ENCODE measurements at regions not wholly inside any gene's neighbourhood (a gene's known extent, or its start where the extent isn't known, plus 50 kb on each side); places are given as distances from the start of the nearest gene placed in this dataset.

GRCh38 chr3:66800941-66801545 is 197.1 kb upstream of the KBTBD8 start (continued):
- TF ChIP-seq ZBTB7A (IDR thresholded peaks at IDR 0.05; ENCODE audit: borderline replicate concordance, control insufficient read depth, low read depth, low read length) (no peak), DMBX1 (CRISPR knock-in tag; IDR thresholded peaks at IDR 0.05; ENCODE audit: borderline replicate concordance) (no peak), RBM22 (IDR thresholded peaks at IDR 0.05; ENCODE audit: low read depth, low read length, poor library complexity, severe bottlenecking) (no peak), PTBP1 (IDR thresholded peaks at IDR 0.05; ENCODE audit: low read depth, low read length) (no peak), HNRNPH1 (optimal IDR thresholded peaks at IDR 0.05; ENCODE audit: low read depth, low read length) (no peak)

GRCh38 chr3:66803206-66803605 is 194.9 kb upstream of the KBTBD8 start:
- ChIA-PET POLR2A (interaction anchor here (1.4 kb wide), 1 partner anchor 9 kb away, joined by 3 read pairs; no protein-coding TSS in a partner anchor), CTCF (ENCODE audit: low intra/inter-chr PET ratio) (no interaction called here)
- no peaks in the 10 kb centered on the region for H3K9me3 ChIP-seq (replicated peaks; ENCODE audit: control insufficient read depth, insufficient read depth, low read depth, low read length)
- ATAC-seq (no peak), FAIRE-seq (no peak), DNase-seq (ENCODE audit: extremely low read depth in 1 of 4, low spot score in 3 of 4) (no peak)
- no peaks in the 10 kb centered on the region for H3K79me2 ChIP-seq (ENCODE audit: control insufficient read depth, insufficient read depth, low read length)
- H3K36me3 ChIP-seq (ENCODE audit: control insufficient read depth, insufficient read depth, low read length), result no peaks in the 10 kb centered on the region
- no peak overlapping the region for H2AFZ ChIP-seq (ENCODE audit: low read depth, low read length)
- intact Hi-C loops (cut with micrococcal nuclease), result no loop called here
- no peak overlapping the region for H3K27ac ChIP-seq (ENCODE audit: extremely low read depth, low read depth, low read length)
- no peak overlapping the region for H3K9ac ChIP-seq (ENCODE audit: insufficient read depth in 1 of 2, low read depth in 2 of 2, low read length in 2 of 2)
- no peak overlapping the region for H3K4me3 ChIP-seq
- BruUV-seq (replicated peaks), result no TSS peak
- no peaks in the 10 kb centered on the region for H3K9me1 ChIP-seq (ENCODE audit: control insufficient read depth, insufficient read depth, low read length)
- in situ Hi-C loops (cut with MboI), result no loop called here
- no peaks in the 10 kb centered on the region for H4K20me1 ChIP-seq (replicated peaks; ENCODE audit: control insufficient read depth, insufficient read depth, low read length)
- WGBS (ENCODE audit: insufficient coverage, low coverage, missing lambda C conversion rate), result 0% methylated on average over 2 of the region's 2 CpGs
- H3K27me3 ChIP-seq (ENCODE audit: control insufficient read depth in 2 of 2, insufficient read depth in 2 of 2, low read length in 2 of 2), result no peaks in the 10 kb centered on the region; a peak in 2 of 5 replicates
- H3K4me1 ChIP-seq (replicated peaks in 1 of 2; ENCODE audit: control insufficient read depth in 2 of 2, insufficient read depth in 2 of 2, low read length in 2 of 2), result no peaks in the 10 kb centered on the region
- no peak overlapping the region for H3K4me2 ChIP-seq (ENCODE audit: insufficient read depth, low read length)
- TF ChIP-seq ZNF3 (CRISPR knock-in tag; IDR thresholded peaks at IDR 0.05), result no peak
- no peak for TF ChIP-seq RAD21 (CRISPR knock-in tag; conservative IDR thresholded peaks at IDR 0.05 in 1 of 2, IDR thresholded peaks at IDR 0.05 in 1 of 2)
- no peak for TF ChIP-seq FIP1L1 (IDR thresholded peaks at IDR 0.05; ENCODE audit: low read depth, low read length, poor library complexity, severe bottlenecking)
- no peak for TF ChIP-seq ARID1B (IDR thresholded peaks at IDR 0.05)
- no peak for TF ChIP-seq ARID4B (CRISPR knock-in tag; IDR thresholded peaks at IDR 0.05)
- no peak for TF ChIP-seq E2F1 (CRISPR knock-in tag; IDR thresholded peaks at IDR 0.05)
- no peak for TF ChIP-seq ZC3H8 (IDR thresholded peaks at IDR 0.05)
- no peak for TF ChIP-seq ZNF449 (CRISPR knock-in tag; IDR thresholded peaks at IDR 0.05)
- no peak for TF ChIP-seq MAFG (tag; conservative IDR thresholded peaks at IDR 0.05)
